Lower leg skin (tissue), 4 donors: ENCODE measurements at regions not wholly inside any gene's neighbourhood (a gene's known extent, or its start where the extent isn't known, plus 50 kb on each side); places are given as distances from the start of the nearest gene placed in this dataset.

Experiments
- DNase-seq, 2 donors: peaks; one replicate each; pipeline ENCODE4 v3.0.0-alpha.2; 2019; ENCODE audit warnings: low spot score in 2 of 2
- H3K4me3 ChIP-seq: fragments of 200-600 bp; sonication (generic); 2 replicates; pipeline ENCODE4 v1.5.1; 2017; ENCODE audit warnings: mild to moderate bottlenecking, low read depth; ENCODE audit not compliant: poor library complexity, severe bottlenecking
- CTCF ChIP-seq, 3 donors: fragments of 450-650 bp; IDR thresholded peaks; one replicate each; pipeline ENCODE4 v1.5.1; 2016; ENCODE audit warnings: antibody characterized with exemption in 3 of 3, mild to moderate bottlenecking in 3 of 3, moderate library complexity in 2 of 3
- POLR2A ChIP-seq, 2 donors: fragments of 450-650 bp; IDR thresholded peaks; one replicate each; pipeline ENCODE4 v1.6.1; 2016 to 2017; ENCODE audit warnings: antibody characterized with exemption in 2 of 2, mild to moderate bottlenecking in 1 of 2, moderate library complexity in 1 of 2
- WGBS, 2 donors: methylation state at CpG; one replicate each; pipeline ENCODE4 v1.1.5; 2018; 5-methylcytosine and 5-hydroxymethylcytosine counted together
- intact Hi-C: fragments of 100-400 bp; cut with DNase I; formaldehyde crosslinking; loops from one replicate; pipeline ENCODE4 v1.15.0; 2023; ENCODE audit warnings: low total_unique reads

- TF ChIP-seq POLR2A (IDR thresholded peaks at IDR 0.05) (no peak), CTCF (IDR thresholded peaks at IDR 0.05) (no peak)
- 88 to 91% methylated on average over 1 of the region's 1 CpG for WGBS, 2 donors
- intact Hi-C loops: no loop called here
- H3K4me3 ChIP-seq: no peak overlapping the region
- DNase-seq: no peak
These were observed 703.1 kb upstream of the VRK2 start for GRCh38 chr2:57343391-57344006.

- no peak for DNase-seq
- no peak for TF ChIP-seq POLR2A (IDR thresholded peaks at IDR 0.05)
- TF ChIP-seq CTCF (IDR thresholded peaks at IDR 0.05): no peak
- no peak overlapping the region for H3K4me3 ChIP-seq
- 85 to 93% methylated on average over 1 of the region's 1 CpG for WGBS, 2 donors
- intact Hi-C loops: no loop called here
These were observed 678.4 kb upstream of the VRK2 start for GRCh38 chr2:57368190-57368589.

- TF ChIP-seq POLR2A (IDR thresholded peaks at IDR 0.05): no peak
- no peak for TF ChIP-seq CTCF (IDR thresholded peaks at IDR 0.05)
- no peak overlapping the region for H3K4me3 ChIP-seq
- intact Hi-C loops: no loop called here
- DNase-seq: no peak
- 81 to 82% methylated on average over 3 of the region's 3 CpGs for WGBS, 2 donors
These were observed 675.6 kb upstream of the VRK2 start for GRCh38 chr2:57370882-57371585.

- TF ChIP-seq CTCF (IDR thresholded peaks at IDR 0.05) (no peak), POLR2A (IDR thresholded peaks at IDR 0.05) (no peak)
- no peak overlapping the region for H3K4me3 ChIP-seq
- intact Hi-C loops: no loop called here
- DNase-seq: no peak
- 57 to 60% methylated on average over 2 of the region's 2 CpGs for WGBS, 2 donors
These were observed 674.2 kb upstream of the VRK2 start for GRCh38 chr2:57372237-57372984.

- WGBS, 2 donors: 69 to 76% methylated on average over 3 of the region's 3 CpGs
- no peak for TF ChIP-seq POLR2A (IDR thresholded peaks at IDR 0.05)
- TF ChIP-seq CTCF (IDR thresholded peaks at IDR 0.05): no peak
- no peak for DNase-seq
- intact Hi-C loops: no loop called here
- no peak overlapping the region for H3K4me3 ChIP-seq
These were observed 673.1 kb upstream of the VRK2 start for GRCh38 chr2:57373530-57373929.
